Stimulated activated CD4-positive, alpha-beta T cell treated with anti-CD3 and anti-CD28 coated beads, Interleukin-2, amount 100 ng/mL, for 4 hours (primary cell): ENCODE measurements at regions not wholly inside any gene's neighbourhood (a gene's known extent, or its start where the extent isn't known, plus 50 kb on each side); places are given as distances from the start of the nearest gene placed in this dataset.

Experiments
- DNase-seq: peaks from one replicate; pipeline ENCODE4 v3.0.0-alpha.2; 2020; ENCODE audit warnings: low read depth

DNA sequence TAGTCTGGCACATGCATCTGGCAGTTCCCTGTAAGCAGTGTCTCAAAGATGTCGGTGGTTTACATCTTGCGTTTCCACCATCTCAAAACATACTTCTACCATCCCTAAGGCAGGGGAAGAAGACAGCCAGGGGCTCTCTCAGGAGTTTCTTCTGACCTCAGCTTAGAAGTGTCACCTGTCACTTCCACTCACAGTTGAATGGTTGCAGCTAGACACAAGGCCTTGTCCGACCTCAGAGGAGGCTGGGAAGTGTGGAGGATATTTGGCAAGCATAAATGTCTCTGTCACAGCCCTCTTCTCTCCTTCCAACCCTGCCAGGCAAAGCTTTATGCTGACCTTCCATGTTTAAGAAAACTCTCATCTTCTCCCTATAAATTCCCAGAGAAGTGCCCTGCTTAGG lies 193.3 kb downstream of the HERPUD2 start:
- DNase-seq: no peak

- DNase-seq: no peak
Measured at GRCh38 chr7:35499226-35499625, 195.7 kb downstream of the HERPUD2 start.

GRCh38 chr7:35498416-35498815 lies 196.5 kb downstream of the HERPUD2 start:
- no peak for DNase-seq

- DNase-seq: no peak
Measured at GRCh38 chr7:35495844-35496243, 199.1 kb downstream of the HERPUD2 start.

DNA sequence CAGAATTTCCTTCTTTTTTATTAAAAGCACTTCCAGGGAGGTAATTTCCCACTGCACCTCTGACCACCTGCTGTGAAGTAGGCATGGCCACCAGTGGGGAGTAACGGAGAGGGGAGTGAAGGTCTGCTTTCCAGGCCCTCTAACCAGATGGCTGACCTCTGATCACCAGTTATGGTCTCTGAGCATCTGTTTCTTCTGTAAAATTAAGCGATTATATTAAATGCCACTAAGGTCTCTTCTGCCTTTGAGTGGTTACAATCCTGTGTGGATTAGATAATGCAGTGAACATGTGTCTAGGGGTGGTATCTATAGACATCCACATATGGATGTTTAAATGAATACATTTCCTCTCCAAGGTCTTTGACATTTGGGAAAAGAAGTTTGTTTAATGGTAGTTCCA lies 199.6 kb downstream of the HERPUD2 start:
- no peak for DNase-seq

DNA sequence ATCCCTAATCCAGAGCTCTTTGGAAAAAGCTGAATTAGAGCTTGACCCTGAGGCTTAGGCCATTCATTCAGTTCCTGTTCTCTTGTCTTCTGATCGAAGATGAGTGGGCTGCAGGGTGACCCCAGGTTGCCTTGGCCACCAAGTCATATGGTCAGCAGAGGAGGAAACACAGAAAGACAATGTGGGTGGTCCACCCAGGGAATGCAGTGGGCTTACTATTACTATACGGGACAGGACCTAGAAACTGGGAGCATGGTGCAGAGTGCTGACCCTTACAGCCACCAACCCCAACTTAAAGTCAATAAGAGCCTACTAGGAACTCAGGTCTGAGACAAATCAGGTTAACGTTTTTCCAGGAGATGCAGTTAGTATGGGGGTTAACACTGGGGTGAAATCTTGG lies 200.5 kb downstream of the HERPUD2 start:
- DNase-seq: no peak

DNA sequence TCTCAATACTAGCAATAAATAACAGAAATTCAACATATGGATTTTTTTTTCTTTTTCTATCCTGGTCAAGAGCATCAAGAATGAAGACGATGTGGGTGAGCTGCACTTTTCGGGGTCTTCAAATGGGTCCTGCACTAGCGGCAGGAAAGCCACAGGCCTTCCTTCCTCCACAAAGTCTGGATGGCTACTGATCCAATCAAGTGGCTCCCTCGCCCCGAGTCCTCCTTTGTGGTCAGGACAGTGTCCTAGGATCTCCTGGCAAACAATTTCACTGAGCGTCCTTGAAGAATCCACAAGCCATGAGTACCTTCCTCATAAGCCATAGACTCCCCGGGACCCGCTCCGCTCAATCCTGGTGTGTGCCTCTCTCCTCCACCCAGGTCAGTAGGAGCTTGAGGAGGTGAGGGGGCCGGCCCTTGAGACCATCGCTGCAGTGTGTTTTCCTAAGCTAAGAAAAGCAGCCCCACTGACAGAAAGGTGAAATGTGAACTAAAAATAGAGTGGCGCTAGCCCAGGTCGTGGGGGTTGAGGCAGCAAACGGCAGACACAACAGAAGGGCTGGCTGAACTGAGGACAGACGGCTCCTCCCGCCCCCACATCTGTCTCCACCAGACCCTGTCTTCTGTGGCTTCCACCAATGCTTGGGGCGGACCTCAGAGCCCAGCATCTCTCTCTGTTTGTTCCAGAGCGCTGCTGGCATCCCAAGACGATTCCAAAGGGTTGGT lies 202.3 kb downstream of the HERPUD2 start:
- no peak for DNase-seq

- DNase-seq: no peak
Measured at GRCh38 chr7:35491233-35491632, 203.7 kb downstream of the HERPUD2 start.

- no peak for DNase-seq
Measured at GRCh38 chr7:35487841-35488240, 207.1 kb downstream of the HERPUD2 start.

DNA sequence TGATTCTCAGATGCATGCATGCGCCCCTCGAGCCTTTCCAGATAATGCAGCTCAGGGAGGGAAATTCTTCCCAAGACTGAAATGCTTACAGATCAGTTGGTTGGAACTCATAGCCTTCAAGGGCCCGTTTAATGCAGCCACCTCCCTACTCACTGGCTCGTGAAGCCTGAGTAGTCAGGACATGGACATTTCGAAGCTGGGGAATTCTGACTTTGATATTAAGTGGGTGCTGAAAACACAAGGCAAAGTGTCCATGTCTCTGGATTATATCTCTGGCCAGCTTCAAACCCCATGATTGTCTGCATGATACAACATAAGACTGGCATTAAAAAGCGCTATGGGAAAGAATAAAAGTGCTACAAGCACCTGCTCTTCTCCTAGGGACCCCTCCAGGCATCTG lies 207.5 kb downstream of the HERPUD2 start:
- no peak for DNase-seq

DNA sequence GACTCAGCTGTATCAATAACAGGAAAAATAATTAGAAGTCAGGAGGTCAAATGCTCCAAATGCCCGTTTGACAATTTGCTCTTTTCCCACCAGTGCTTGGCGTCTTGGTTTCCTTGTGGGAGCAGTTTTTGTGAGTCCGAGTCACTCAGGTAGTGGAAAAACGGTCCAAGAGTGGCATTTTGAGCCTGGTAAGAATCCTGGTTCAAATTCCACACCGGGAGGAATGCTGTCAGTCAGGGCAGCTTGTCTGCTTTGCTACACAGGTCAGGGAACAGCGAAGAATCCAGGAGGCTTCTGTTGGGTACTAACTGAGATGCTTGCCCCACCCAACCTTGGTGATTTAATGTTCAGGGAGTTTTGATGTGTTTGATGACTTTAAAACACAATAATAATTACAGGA lies 209.5 kb downstream of the HERPUD2 start:
- DNase-seq: no peak

- no peak for DNase-seq
Measured at GRCh38 chr7:35483568-35483967, 211.4 kb downstream of the HERPUD2 start.

DNA sequence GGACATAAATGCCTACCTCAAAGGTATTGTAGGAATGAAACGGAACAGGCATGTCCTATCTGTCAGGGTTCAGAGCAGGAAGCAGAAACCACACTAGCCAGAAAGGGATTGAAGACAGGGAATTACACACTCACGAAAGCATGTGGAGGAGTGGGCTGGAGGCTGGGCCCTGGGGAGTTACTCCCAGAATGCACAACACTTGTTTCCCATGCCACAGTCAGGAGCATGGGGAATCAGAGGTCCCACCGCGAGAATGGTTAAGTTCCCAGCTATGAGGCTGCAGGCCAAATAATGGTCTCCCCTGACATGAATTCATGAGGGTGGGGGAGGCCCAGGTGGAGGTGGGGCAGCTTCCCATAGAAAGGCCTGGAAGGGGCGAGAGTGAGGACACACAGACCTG lies 212.7 kb downstream of the HERPUD2 start:
- DNase-seq: no peak

DNA sequence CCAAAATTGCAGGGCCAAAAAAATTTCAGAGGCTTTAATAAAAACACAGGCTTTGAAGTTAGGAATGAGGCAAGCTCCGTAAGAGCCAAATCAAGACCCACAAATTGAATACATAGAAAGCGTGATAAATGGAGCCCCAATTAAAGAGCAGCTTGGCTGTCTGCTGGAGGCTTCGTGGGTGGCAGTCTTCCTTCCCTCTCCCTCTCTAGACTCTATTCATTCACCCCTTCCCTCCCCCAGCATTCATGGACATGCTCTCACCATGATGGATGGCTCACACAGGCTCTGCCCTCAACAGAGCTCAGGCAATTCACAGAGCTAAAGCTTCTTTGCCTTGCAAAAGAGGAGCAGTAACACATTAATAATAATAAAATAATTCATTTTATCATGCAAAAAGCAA lies 214.1 kb downstream of the HERPUD2 start:
- DNase-seq: no peak

- no peak for DNase-seq
Measured at GRCh38 chr7:35477609-35478008, 217.3 kb downstream of the HERPUD2 start.

DNA sequence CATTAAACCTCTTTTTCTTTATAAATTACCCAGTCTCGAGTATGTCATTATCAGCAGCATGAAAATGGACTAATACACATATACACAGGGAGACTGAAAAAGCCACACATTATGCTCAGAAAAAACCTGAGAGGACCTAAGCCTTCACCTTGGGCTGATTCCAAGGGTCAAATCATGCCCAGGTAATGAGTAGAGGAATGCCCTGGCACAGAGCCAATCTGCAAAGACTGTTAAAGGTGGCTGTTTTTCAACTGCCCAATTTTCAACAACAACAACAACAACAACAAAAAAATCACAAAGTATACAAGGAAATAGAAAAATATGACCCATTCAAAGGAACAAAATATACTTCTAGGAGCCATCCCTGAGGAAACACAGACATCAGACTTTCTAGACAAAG lies 220.2 kb upstream of the TBX20 start:
- no peak for DNase-seq

DNA sequence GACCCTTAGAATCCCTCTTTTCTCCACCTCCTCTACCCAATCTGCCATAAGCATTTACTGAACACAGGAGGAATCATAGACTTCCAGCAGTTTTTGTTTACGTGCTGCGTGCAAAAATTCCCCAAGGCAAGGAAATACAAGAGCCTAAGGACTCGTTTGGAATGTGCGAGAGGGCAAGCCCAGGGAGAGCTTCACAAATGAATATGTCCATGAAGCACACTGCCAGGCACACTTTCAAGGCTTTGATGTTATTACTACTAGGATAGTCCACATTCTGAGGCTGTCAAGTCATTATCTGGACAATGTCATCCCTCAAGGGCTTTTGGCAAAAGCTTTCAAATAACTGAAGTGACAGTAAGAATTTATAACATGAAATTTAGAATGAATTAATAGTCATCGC lies 214.7 kb upstream of the TBX20 start:
- no peak for DNase-seq

DNA sequence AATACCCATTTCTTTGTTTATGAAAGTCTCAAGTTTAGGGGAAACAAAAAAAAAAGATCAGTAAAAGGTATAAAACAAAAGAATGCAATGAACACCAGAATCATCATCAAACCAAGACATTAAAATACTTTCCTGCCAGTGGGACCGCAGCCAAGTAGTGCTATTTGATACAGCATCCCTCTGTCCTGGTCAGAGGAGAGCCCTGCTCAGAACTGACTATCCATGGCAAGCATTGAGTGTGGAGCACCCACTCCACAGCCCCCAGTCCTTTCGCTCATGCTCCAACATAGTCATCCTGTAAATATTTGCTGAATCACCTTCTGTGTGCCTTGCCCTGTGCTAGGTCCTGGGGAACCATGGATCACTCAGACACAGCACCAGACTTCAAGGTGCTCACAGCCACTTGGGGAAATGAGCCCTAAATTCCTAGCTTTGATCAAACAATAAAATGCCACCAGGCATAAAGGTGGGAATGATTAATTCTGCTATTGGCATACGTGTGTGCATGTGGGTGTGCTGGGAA lies 213.6 kb upstream of the TBX20 start:
- DNase-seq: no peak

DNA sequence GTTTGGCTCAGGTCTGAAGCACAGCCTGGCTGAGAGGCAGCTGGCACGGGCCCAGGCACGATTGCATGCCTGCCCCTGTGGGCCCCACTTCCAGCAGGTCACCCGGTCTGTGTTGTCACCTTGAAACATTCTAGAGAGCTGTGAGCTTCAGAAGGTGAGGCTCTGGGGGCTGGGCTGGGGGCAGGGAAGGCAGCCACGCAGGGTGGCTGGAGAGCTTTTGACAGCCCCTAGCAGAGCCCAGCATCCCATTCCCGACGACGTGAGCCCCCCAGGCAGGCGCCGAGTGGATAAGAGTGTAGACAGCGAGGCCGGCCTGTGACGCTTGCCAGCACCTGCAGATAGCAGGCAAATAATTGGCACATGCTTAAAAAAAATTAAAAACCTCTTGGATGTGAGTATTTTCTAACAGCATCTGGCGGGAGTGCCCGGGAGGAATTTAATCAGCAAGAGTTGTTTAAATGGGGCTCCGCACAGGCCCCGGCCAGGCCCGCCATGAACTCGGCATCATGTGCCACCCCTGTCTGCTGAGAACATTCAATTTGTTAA lies 212.0 kb upstream of the TBX20 start:
- no peak for DNase-seq

DNA sequence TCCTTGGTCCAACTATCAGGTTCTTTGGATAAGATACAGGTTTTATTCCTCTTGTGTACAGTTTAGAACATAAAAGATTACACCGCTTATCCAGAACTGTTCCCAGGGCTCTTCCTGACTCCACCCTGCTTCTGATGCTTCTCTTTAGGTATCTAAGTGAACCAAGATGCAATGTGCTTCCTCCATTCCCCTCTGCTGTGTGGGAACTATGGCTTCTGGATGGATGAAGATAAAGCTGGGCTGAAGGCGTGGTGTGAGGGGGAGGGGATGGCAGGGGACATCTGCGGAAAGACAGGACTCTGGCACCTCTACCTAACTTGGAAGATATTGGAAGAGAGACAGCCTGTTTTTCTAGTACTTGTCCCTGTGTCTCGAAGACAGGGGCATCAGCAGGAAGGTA lies 209.9 kb upstream of the TBX20 start:
- DNase-seq: no peak

- DNase-seq: no peak
Measured at GRCh38 chr7:35463176-35463700, 209.3 kb upstream of the TBX20 start.

DNA sequence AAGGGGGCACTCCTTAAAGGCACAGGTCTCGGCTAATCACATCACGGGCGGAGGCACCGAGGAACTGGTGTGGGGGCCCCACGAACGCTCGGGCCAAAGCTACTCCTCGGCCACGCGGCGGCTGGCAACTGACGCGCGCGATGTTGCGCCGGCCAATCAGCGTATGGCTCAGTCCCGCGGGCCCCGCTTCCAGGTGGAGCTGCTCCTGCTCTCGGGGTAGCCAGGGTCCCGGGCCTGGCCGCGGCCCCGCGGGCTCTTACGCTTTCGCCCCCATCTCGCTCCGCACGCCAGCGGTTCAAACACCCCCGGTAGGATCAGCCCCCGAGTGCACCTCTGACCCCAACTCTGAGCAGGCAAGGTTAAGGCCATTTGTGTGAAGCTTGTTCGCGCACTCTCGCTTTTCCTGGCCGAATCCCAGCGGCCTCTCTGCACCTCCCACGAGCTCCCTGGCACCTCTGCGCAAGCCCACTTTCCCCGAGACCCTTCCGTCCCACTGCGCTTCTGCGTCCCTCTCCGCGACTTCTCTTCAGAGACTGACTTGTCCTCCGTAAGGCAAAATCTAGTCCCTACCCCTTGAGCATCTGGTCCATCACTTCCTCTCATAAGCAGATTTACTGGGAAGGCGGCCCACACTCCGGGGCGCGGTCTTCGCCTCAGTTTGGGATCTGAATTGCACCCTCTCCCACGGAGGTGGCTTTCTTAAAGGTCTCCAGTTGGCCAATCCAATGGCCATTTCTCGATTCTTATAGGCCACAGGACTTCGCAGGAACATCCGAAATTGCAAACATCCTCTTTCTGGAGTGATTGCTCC lies 200.9 kb upstream of the TBX20 start:
- no peak for DNase-seq
